NCI-H526 treated with DMSO at 0.1 percent for 48 hours (cell line): ENCODE measurements at regions not wholly inside any gene's neighbourhood (a gene's known extent, or its start where the extent isn't known, plus 50 kb on each side); places are given as distances from the start of the nearest gene placed in this dataset.
"Not testable (repeated sequence)": the region's sequence is repeated elsewhere in the genome, so short reads cannot be mapped to it uniquely, and the experiment has no call there.

Source experiments
- DNase-seq: peaks from one replicate; lab custom pipeline; 2025; lab: John Stamatoyannopoulos, UW

- no peak for DNase-seq
These were observed 135.0 kb downstream of the SCG2 start for GRCh38 chr2:223467196-223467595.

- no peak for DNase-seq
These were observed 132.7 kb downstream of the SCG2 start for GRCh38 chr2:223469270-223470046.

GRCh38 chr2:223470602-223471001 is 131.6 kb downstream of the SCG2 start:
- DNase-seq, result no peak

- DNase-seq, result no peak
These were observed 129.4 kb downstream of the SCG2 start for GRCh38 chr2:223472771-223473170.

GRCh38 chr2:223474893-223475292 is 127.3 kb downstream of the SCG2 start:
- DNase-seq, result no peak

GRCh38 chr2:223475901-223476300 is 126.3 kb downstream of the SCG2 start:
- no peak for DNase-seq

GRCh38 chr2:223477318-223477717 is 124.8 kb downstream of the SCG2 start:
- DNase-seq, result no peak

- DNase-seq, result no peak
These were observed 120.7 kb downstream of the SCG2 start for GRCh38 chr2:223481486-223481885.

GRCh38 chr2:223486751-223487150 is 115.4 kb downstream of the SCG2 start:
- DNase-seq, result no peak

GRCh38 chr2:223487214-223487846 is 114.8 kb downstream of the SCG2 start:
- DNase-seq, result no peak

GRCh38 chr2:223488814-223489213 is 113.3 kb downstream of the SCG2 start:
- no peak for DNase-seq

GRCh38 chr2:223494496-223494895 is 107.7 kb downstream of the SCG2 start:
- no peak for DNase-seq

- no peak for DNase-seq
These were observed 107.2 kb downstream of the SCG2 start for GRCh38 chr2:223494942-223495341.

GRCh38 chr2:223496853-223497252 is 105.3 kb downstream of the SCG2 start:
- not testable (repeated sequence) for DNase-seq

- DNase-seq, result no peak
These were observed 101.5 kb downstream of the SCG2 start for GRCh38 chr2:223500709-223501108.

GRCh38 chr2:223501641-223502040 is 100.5 kb downstream of the SCG2 start:
- DNase-seq, result no peak

- DNase-seq, result no peak
These were observed 98.4 kb downstream of the SCG2 start for GRCh38 chr2:223503746-223504145.

- no peak for DNase-seq
These were observed 93.8 kb downstream of the SCG2 start for GRCh38 chr2:223508372-223508771.

- DNase-seq, result no peak
These were observed 91.4 kb downstream of the SCG2 start for GRCh38 chr2:223510713-223511112.

- DNase-seq, result no peak
These were observed 91.0 kb downstream of the SCG2 start for GRCh38 chr2:223511168-223511567.

- no peak for DNase-seq
These were observed 88.2 kb downstream of the SCG2 start for GRCh38 chr2:223513771-223514455.

- no peak for DNase-seq
These were observed 82.7 kb downstream of the SCG2 start for GRCh38 chr2:223519471-223519870.

- DNase-seq, result no peak
These were observed 79.4 kb downstream of the SCG2 start for GRCh38 chr2:223522796-223523195.
